ENCODE measurements at regions not wholly inside any gene's neighbourhood (a gene's known extent, or its start where the extent isn't known, plus 50 kb on each side); places are given as distances from the start of the nearest gene placed in this dataset.

DNA sequence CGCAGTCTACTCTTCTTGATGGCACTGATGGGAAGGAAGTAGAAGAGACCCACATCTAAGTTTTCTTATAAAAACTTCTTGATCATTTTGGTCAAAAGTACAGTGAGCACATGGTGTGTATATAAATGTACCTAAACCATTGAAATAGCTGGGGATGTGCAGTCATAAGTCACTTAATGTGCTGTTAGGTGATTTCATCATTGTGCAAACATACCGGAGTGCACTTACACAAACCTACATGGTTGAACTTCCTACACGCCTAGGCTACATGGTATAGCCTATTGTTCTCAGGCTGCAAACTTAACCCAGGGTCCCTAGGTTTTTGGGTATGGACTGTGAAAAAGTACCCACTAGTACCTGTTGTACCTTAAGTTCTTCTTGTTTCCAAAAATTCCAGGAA, 123.3 kb upstream of the ZNF438 start:
- TF ChIP-seq, protein P1, sequence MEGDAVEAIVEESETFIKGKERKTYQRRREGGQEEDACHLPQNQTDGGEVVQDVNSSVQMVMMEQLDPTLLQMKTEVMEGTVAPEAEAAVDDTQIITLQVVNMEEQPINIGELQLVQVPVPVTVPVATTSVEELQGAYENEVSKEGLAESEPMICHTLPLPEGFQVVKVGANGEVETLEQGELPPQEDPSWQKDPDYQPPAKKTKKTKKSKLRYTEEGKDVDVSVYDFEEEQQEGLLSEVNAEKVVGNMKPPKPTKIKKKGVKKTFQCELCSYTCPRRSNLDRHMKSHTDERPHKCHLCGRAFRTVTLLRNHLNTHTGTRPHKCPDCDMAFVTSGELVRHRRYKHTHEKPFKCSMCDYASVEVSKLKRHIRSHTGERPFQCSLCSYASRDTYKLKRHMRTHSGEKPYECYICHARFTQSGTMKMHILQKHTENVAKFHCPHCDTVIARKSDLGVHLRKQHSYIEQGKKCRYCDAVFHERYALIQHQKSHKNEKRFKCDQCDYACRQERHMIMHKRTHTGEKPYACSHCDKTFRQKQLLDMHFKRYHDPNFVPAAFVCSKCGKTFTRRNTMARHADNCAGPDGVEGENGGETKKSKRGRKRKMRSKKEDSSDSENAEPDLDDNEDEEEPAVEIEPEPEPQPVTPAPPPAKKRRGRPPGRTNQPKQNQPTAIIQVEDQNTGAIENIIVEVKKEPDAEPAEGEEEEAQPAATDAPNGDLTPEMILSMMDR (IDR thresholded peaks at IDR 0.05), result no peak
- TF ChIP-seq POLR2AphosphoS5 (IDR thresholded peaks at IDR 0.05), result no peak
- no peak for TF ChIP-seq POLR2A (IDR thresholded peaks at IDR 0.05)
